ENCODE measurements at regions not wholly inside any gene's neighbourhood (a gene's known extent, or its start where the extent isn't known, plus 50 kb on each side); places are given as distances from the start of the nearest gene placed in this dataset.

DNA sequence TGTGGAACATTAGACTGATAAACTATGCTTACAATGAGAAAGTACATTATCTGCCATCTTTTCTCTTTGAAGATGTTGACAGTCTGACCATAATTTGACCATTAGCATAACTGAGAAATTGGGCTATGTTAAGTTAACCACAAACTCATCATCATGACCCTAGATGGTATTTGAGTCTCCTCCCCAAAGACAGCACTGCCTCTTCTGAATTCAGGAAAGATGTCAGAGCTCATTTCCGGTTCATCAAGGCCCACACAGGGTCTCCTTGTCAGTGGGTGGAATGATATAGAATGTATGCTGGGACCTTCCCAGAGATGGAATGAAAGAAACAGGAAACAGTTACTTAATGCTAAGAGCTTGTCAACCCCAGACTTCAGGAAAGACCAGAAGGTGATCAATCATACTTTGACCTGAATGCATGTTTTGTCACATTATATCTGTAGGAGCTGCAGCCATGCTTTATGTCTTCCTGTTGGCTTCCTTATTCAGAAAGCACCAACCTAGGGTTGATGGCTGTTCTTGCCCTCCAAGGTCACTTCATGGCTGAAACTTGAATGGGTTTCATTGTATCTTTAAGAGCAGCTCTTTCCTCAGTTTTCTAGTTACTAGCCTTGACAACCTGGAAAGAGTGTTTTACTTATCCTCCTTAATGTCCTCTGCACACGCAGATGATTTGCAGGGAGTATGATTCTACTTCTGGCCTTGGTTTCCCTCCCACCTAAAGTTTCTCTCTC, 99.1 kb upstream of the NEUROD1 start:
- Mint-ChIP-seq H3K4me1 (ENCODE audit: unreplicated experiment) (peaks cover 49% of the 10 kb centered on the region), H3K27me3 (ENCODE audit: unreplicated experiment) (peaks cover 3% of the 10 kb centered on the region), H3K4me3 (ENCODE audit: unreplicated experiment) (peak overlapping the region; percentile 15), H3K36me3 (ENCODE audit: low read depth, unreplicated experiment) (no peaks in the 10 kb centered on the region), H3K27ac (ENCODE audit: unreplicated experiment) (peak overlapping the region; percentile 65), H3K9me3 (ENCODE audit: unreplicated experiment) (no peaks in the 10 kb centered on the region)
- no peak for TF ChIP-seq CTCF (IDR thresholded peaks at IDR 0.05; ENCODE audit: unreplicated experiment)
- DNase-seq (ENCODE audit: low spot score): no peak

DNA sequence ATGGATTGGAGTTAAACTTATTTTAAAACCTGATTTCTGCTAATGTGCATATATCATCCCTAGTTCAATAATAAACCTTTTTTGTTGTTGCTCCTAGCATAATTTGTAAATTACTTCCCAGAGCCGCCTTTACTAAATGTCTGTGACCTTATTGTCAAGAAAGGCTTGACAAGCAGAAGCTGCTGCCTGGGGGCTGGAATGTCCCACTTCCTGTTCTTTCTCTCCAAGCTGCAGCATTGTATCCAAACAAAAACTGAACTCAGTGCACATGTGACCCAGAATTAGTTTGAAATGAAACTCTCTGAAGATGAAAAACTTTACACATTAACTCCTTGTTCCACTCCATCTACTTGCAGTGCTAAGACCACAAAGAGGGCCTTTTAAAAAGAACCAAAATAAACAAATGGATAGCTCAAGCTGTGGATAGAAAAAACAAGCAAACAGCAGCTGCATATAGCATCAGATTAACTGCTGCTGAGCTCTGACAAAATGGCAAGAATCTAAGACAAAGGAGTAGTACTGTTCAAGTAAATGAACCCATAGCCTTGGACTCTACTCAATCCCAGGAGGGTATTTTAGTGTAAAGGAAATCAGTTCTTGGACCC, 99.8 kb upstream of the NEUROD1 start:
- no peak for DNase-seq (ENCODE audit: low spot score)
- peaks cover 3% of the 10 kb centered on the region for H3K27me3 Mint-ChIP-seq (ENCODE audit: unreplicated experiment)
- no peak overlapping the region for H3K4me3 Mint-ChIP-seq (ENCODE audit: unreplicated experiment)
- H3K9me3 Mint-ChIP-seq (ENCODE audit: unreplicated experiment): no peaks in the 10 kb centered on the region
- peak overlapping the region; percentile 65 for H3K27ac Mint-ChIP-seq (ENCODE audit: unreplicated experiment)
- H3K4me1 Mint-ChIP-seq (ENCODE audit: unreplicated experiment): peaks cover 49% of the 10 kb centered on the region
- no peak for TF ChIP-seq CTCF (IDR thresholded peaks at IDR 0.05; ENCODE audit: unreplicated experiment)
- no peaks in the 10 kb centered on the region for H3K36me3 Mint-ChIP-seq (ENCODE audit: low read depth, unreplicated experiment)

GRCh38 chr2:181780657-181781056, 100.3 kb upstream of the NEUROD1 start:
- Mint-ChIP-seq H3K27me3 (ENCODE audit: unreplicated experiment) (peaks cover 3% of the 10 kb centered on the region), H3K4me3 (ENCODE audit: unreplicated experiment) (no peak overlapping the region), H3K9me3 (ENCODE audit: unreplicated experiment) (no peaks in the 10 kb centered on the region), H3K4me1 (ENCODE audit: unreplicated experiment) (peaks cover 48% of the 10 kb centered on the region), H3K27ac (ENCODE audit: unreplicated experiment) (no peak overlapping the region), H3K36me3 (ENCODE audit: low read depth, unreplicated experiment) (no peaks in the 10 kb centered on the region)
- no peak for DNase-seq (ENCODE audit: low spot score)
- no peak for TF ChIP-seq CTCF (IDR thresholded peaks at IDR 0.05; ENCODE audit: unreplicated experiment)

DNA sequence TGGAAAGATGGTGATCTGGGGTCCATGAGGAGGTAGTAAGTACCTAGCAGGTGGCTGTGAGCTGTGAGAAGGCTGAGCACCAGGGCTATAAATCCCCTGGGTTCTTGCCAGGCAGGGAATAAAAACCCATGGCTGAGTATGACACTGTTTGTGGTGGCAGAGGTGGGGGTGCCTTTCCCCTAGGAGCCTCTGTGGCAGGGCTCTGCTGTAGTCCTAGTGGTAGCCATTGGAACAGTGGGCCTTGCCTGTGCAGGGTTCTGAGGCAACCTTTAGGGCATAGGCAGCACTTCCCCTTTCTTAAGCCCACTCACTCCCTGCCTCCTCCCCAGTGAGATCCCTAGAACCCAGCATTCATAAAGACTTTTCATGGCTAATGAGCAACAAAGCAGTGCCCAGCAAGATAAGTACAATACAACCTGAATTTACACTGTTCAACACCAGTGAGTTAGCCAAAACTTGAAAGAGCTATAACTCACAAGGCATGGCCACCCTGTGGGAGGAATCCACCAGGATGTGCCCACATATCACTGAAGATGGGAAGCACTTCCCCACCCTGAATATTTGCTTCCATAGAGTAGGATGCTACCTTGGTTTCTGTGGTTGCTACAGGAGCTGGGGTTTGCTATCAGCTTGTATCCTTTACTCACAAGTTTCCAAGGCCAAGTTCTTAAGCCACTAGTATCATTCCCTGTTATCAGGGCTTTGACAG, 100.9 kb upstream of the NEUROD1 start:
- H3K36me3 Mint-ChIP-seq (ENCODE audit: low read depth, unreplicated experiment): no peaks in the 10 kb centered on the region
- H3K9me3 Mint-ChIP-seq (ENCODE audit: unreplicated experiment): no peaks in the 10 kb centered on the region
- H3K27me3 Mint-ChIP-seq (ENCODE audit: unreplicated experiment): peaks cover 3% of the 10 kb centered on the region
- no peak overlapping the region for H3K27ac Mint-ChIP-seq (ENCODE audit: unreplicated experiment)
- no peak for TF ChIP-seq CTCF (IDR thresholded peaks at IDR 0.05; ENCODE audit: unreplicated experiment)
- no peak overlapping the region for H3K4me3 Mint-ChIP-seq (ENCODE audit: unreplicated experiment)
- DNase-seq (ENCODE audit: low spot score): no peak
- H3K4me1 Mint-ChIP-seq (ENCODE audit: unreplicated experiment): peaks cover 48% of the 10 kb centered on the region

DNA sequence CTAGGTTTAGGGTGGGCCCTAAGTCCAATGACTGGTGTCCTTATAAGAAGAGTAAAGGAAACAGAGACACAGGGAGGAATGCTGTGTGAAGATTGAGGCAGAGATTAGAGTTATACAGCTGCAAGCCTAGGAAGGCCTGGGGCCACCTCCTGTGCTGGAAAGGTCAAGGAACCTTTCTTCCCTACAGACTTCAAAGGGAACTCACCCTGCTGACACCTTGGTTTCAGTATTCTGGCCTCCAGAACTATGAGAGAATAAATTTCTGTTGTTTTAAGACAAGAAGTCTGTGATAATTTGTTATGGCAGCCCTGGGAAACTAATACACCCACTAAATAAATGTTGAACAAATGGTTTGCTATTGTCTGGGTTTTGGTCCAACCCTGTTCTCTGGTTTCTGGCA, 102.3 kb upstream of the NEUROD1 start:
- no peak overlapping the region for H3K27ac Mint-ChIP-seq (ENCODE audit: unreplicated experiment)
- H3K4me1 Mint-ChIP-seq (ENCODE audit: unreplicated experiment): peaks cover 49% of the 10 kb centered on the region
- H3K36me3 Mint-ChIP-seq (ENCODE audit: low read depth, unreplicated experiment): no peaks in the 10 kb centered on the region
- no peak overlapping the region for H3K4me3 Mint-ChIP-seq (ENCODE audit: unreplicated experiment)
- H3K9me3 Mint-ChIP-seq (ENCODE audit: unreplicated experiment): no peaks in the 10 kb centered on the region
- no peak for TF ChIP-seq CTCF (IDR thresholded peaks at IDR 0.05; ENCODE audit: unreplicated experiment)
- peaks cover 5% of the 10 kb centered on the region for H3K27me3 Mint-ChIP-seq (ENCODE audit: unreplicated experiment)
- no peak for DNase-seq (ENCODE audit: low spot score)

All from endothelial cell (in vitro differentiated cells).